ENCODE measurements at regions not wholly inside any gene's neighbourhood (a gene's known extent, or its start where the extent isn't known, plus 50 kb on each side); places are given as distances from the start of the nearest gene placed in this dataset.

DNA sequence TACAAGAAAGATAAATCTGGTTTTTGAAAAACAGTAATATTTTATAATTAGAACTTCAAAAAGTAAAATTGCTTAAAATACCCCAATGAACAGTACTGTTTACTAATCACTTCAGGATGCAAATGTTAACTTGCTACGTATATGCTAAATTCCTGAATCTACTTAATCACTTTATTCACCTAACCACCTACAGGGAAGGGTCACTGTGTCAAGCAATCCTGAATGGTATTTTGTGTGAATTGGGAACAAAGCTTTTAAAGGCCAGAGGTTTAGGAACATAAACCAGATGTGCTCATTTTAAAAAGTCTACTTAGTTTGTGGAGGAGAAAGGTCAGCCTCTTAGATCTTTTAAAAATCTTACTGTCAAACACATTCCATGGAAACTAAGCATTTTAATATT is 1143.0 kb upstream of the ADGRL2 start:
- H4K91ac ChIP-seq (replicated peaks; ENCODE audit: insufficient read length, low read length): no peak overlapping the region
- H3K79me1 ChIP-seq (ENCODE audit: low read depth, low read length): no peaks in the 10 kb centered on the region
- H3K79me2 ChIP-seq (ENCODE audit: control insufficient read depth in 1 of 2, insufficient read depth in 2 of 2, low read length in 2 of 2): no peaks in the 10 kb centered on the region
- H3K23ac ChIP-seq (ENCODE audit: insufficient read length): no peak overlapping the region
- 0 out of 2 replicates have a peak, but pooled peaks have one; percentile 6 for TF ChIP-seq TEAD4 (IDR thresholded peaks at IDR 0.05; ENCODE audit: low read depth, low read length)
- TF ChIP-seq, protein P1, sequence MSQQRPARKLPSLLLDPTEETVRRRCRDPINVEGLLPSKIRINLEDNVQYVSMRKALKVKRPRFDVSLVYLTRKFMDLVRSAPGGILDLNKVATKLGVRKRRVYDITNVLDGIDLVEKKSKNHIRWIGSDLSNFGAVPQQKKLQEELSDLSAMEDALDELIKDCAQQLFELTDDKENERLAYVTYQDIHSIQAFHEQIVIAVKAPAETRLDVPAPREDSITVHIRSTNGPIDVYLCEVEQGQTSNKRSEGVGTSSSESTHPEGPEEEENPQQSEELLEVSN (IDR thresholded peaks at IDR 0.05): no peak
- no peak for TF ChIP-seq YY1 (IDR thresholded peaks at IDR 0.05; ENCODE audit: low read depth, low read length)
- TF ChIP-seq POU5F1 (IDR thresholded peaks at IDR 0.05; ENCODE audit: low read depth, low read length): no peak
- no peak for TF ChIP-seq CHD1 (IDR thresholded peaks at IDR 0.05; ENCODE audit: low read depth, low read length)
- no peak overlapping the region for H2BK20ac ChIP-seq (ENCODE audit: low read length)
- no peak overlapping the region for H3K9ac ChIP-seq (replicated peaks in 1 of 4; ENCODE audit: extremely low read depth in 1 of 4, low read depth in 3 of 4, low read length in 3 of 4)
- no peak overlapping the region for H3K14ac ChIP-seq (ENCODE audit: insufficient read length)
- H3K9me3 ChIP-seq (ENCODE audit: insufficient read depth in 2 of 2, low read depth in 1 of 2, low read length in 1 of 2): no peaks in the 10 kb centered on the region; a peak in 1 of 4 replicates
- no peaks in the 10 kb centered on the region for H3K27me3 ChIP-seq (replicated peaks in 1 of 4; ENCODE audit: control insufficient read depth in 3 of 4, extremely low read depth in 1 of 4, insufficient read depth in 3 of 4, low read length in 3 of 4)
- H4K20me1 ChIP-seq (replicated peaks in 1 of 2; ENCODE audit: control insufficient read depth in 1 of 2, insufficient read depth in 2 of 2, low read length in 2 of 2): no peaks in the 10 kb centered on the region
- CTCF ChIA-PET (ENCODE audit: partially characterized antibody): interaction anchor here (1.3 to 2.6 kb wide), 3 partner anchors 9 to 88 kb away, joined by 3 to 9 read pairs (median 8); no protein-coding TSS in a partner anchor
- H2AFZ ChIP-seq (ENCODE audit: low read length): no peak overlapping the region
- H3K27ac ChIP-seq (ENCODE audit: low read depth, low read length): no peak overlapping the region
- H2AK5ac ChIP-seq (ENCODE audit: low read depth, low read length): no peak overlapping the region
- no peak overlapping the region for H3K4ac ChIP-seq (replicated peaks; ENCODE audit: insufficient read length, low read depth, low read length)
- peaks cover 0 to 7% (median 0%) of the 10 kb centered on the region in 4 experiments; a peak in 1 of 7 replicates for H3K4me1 ChIP-seq (replicated peaks in 1 of 4; ENCODE audit: control insufficient read depth in 3 of 4, insufficient read depth in 4 of 4, low read length in 3 of 4)
- H3K4me2 ChIP-seq (ENCODE audit: insufficient read depth in 1 of 2, low read depth in 2 of 2, low read length in 2 of 2): peak overlapping the region; percentile 4 to 11; a peak in 1 of 4 replicates
- H2BK120ac ChIP-seq (replicated peaks; ENCODE audit: low read depth, low read length): no peak overlapping the region
- no peaks in the 10 kb centered on the region for H3K36me3 ChIP-seq (ENCODE audit: control insufficient read depth in 2 of 4, insufficient read depth in 4 of 4, low read length in 3 of 4)
- no peak overlapping the region for H4K8ac ChIP-seq (ENCODE audit: extremely low read depth, insufficient read depth, low read length)
- no peak overlapping the region; a peak in 1 of 8 replicates for H3K4me3 ChIP-seq (ENCODE audit: extremely low read depth in 1 of 4, insufficient read depth in 2 of 4, low read depth in 3 of 4, low read length in 4 of 4)
- no peak overlapping the region for H2BK5ac ChIP-seq (ENCODE audit: low read depth, low read length)
- H2BK12ac ChIP-seq (ENCODE audit: low read depth, low read length): no peak overlapping the region
- POLR2A ChIA-PET (ENCODE audit: partially characterized antibody): no interaction called here
- H3K56ac ChIP-seq (replicated peaks; ENCODE audit: insufficient read length, low read depth, low read length): no peak overlapping the region
- 5% methylated on average over 1 of the region's 1 CpG; no CpG with 5 or more reads in 1 of the 2 experiments for WGBS, 2 experiments (ENCODE audit: extremely low coverage in 1 of 2, insufficient coverage in 1 of 2, insufficient read length in 1 of 2, insufficient replicate concordance in 2 of 2, low coverage in 1 of 2, low lambda C conversion rate in 2 of 2, missing lambda C conversion rate in 1 of 2)
- FAIRE-seq (peak; percentile 79), DNase-seq (ENCODE audit: low read depth in 1 of 2, low spot score in 2 of 2) (no peak)
- H3K23me2 ChIP-seq (ENCODE audit: low read depth, low read length): no peaks in the 10 kb centered on the region
- H2BK15ac ChIP-seq (ENCODE audit: low read length): no peak overlapping the region
- H3K18ac ChIP-seq (ENCODE audit: extremely low read depth, low read length): no peak overlapping the region; the same call in 1 of the 2 replicates
- H4K5ac ChIP-seq (ENCODE audit: insufficient read length, low read depth, low read length): no peak overlapping the region

Data from H1 (cell line).